OCI-LY7 (cell line): ENCODE measurements at regions not wholly inside any gene's neighbourhood (a gene's known extent, or its start where the extent isn't known, plus 50 kb on each side); places are given as distances from the start of the nearest gene placed in this dataset.

ENCODE experiments used
- BruUV-seq: library from RNA; stranded (reverse); fragments of 400-500 nt; replicated peaks from 2 replicates; lab custom pipeline; 2021; lab: Mats Ljungman, UMichigan
- CTCF ChIA-PET: fragments of 300-600 bp; sonication (Branson Sonifier 250); formaldehyde crosslinking; loops from one replicate; lab custom pipeline; 2022; ENCODE audit warnings: antibody characterized with exemption; ENCODE audit not compliant: unreplicated experiment; lab: Charles Lee
- POLR2A ChIA-PET: fragments of 300-600 bp; sonication (Branson Sonifier 250); formaldehyde crosslinking; loops from one replicate; lab custom pipeline; 2022; ENCODE audit warnings: antibody characterized with exemption; lab: Charles Lee
- DNase-seq: peaks from one replicate; pipeline ENCODE4 v3.0.0-alpha.2; 2015; ENCODE audit warnings: low spot score
- H2AFZ ChIP-seq: fragments of 200-600 bp; sonication (generic), shearing (Covaris generic); 2 replicates; pipeline ENCODE4 v1.6.1; 2014; ENCODE audit warnings: mild to moderate bottlenecking, antibody characterized with exemption, low read length, moderate library complexity
- H3K27ac ChIP-seq: fragments of 200-600 bp; sonication (generic); 2 replicates; pipeline ENCODE4 v1.5.1; 2014; ENCODE audit warnings: mixed run types, low read depth, mild to moderate bottlenecking, moderate library complexity, low read length, inconsistent platforms; ENCODE audit not compliant: poor library complexity, severe bottlenecking
- H3K36me3 ChIP-seq: fragments of 200-600 bp; sonication (generic); 2 replicates; pipeline ENCODE4 v1.6.1; 2014; ENCODE audit warnings: mild to moderate bottlenecking, antibody characterized with exemption, low read length, moderate library complexity, mixed read lengths; ENCODE audit not compliant: insufficient read depth
- H3K4me1 ChIP-seq: fragments of 200-600 bp; sonication (generic); 2 replicates; pipeline ENCODE4 v1.5.1; 2014; ENCODE audit warnings: mild to moderate bottlenecking, low read length; ENCODE audit not compliant: insufficient read depth, poor library complexity, severe bottlenecking
- H3K4me2 ChIP-seq: fragments of 200-600 bp; sonication (generic); 2 replicates; pipeline ENCODE4 v1.6.1; 2014; ENCODE audit warnings: mild to moderate bottlenecking, low read length
- H3K4me3 ChIP-seq: fragments of 200-600 bp; sonication (generic); 2 replicates; pipeline ENCODE4 v1.5.1; 2014; ENCODE audit warnings: mild to moderate bottlenecking, low read depth, low read length; ENCODE audit not compliant: poor library complexity, severe bottlenecking
- H3K79me2 ChIP-seq: fragments of 200-600 bp; sonication (generic); 2 replicates; pipeline ENCODE4 v1.6.1; 2016; ENCODE audit warnings: low read depth, mild to moderate bottlenecking, low read length, moderate library complexity, mixed read lengths; ENCODE audit not compliant: insufficient read depth
- H3K9me2 ChIP-seq: fragments of 200-600 bp; sonication (generic); 2 replicates; pipeline ENCODE4 v1.6.1; 2016; ENCODE audit warnings: mild to moderate bottlenecking, low read length, mixed read lengths; ENCODE audit not compliant: insufficient read depth
- H3K9me3 ChIP-seq: fragments of 200-600 bp; sonication (generic); 2 replicates; pipeline ENCODE4 v1.6.1; 2014; ENCODE audit warnings: mild to moderate bottlenecking, mixed run types, low read length, mixed read lengths
- H4K20me1 ChIP-seq: fragments of 200-600 bp; sonication (generic); 2 replicates; pipeline ENCODE4 v1.6.1; 2014; ENCODE audit warnings: mild to moderate bottlenecking, antibody characterized with exemption, low read length, moderate library complexity, mixed read lengths; ENCODE audit not compliant: insufficient read depth
- EZH2phosphoT487 ChIP-seq: fragments of 200-600 bp; sonication (generic); IDR thresholded peaks from 2 replicates; pipeline ENCODE4 v1.6.1; 2018; ENCODE audit warnings: low read depth, borderline replicate concordance, mild to moderate bottlenecking, mixed run types, antibody characterized with exemption, low read length, moderate library complexity, mixed read lengths
- intact Hi-C: fragments of 100-400 bp; cut with micrococcal nuclease; formaldehyde crosslinking; loops from one replicate; pipeline ENCODE4 v1.10.0; 2022; ENCODE audit not compliant: unreplicated experiment
- TF ChIP-seq, protein P1 (sequence below): fragments of 200-600 bp; sonication (generic); conservative IDR thresholded peaks from 2 replicates; pipeline ENCODE4 v1.5.1; 2014; ENCODE audit warnings: mild to moderate bottlenecking, antibody characterized with exemption, low read length, moderate library complexity, mixed read lengths

- DNase-seq = no peak
- no TSS peak for BruUV-seq
- ChIA-PET CTCF (no interaction called here), POLR2A (interaction anchor here (0.7 kb wide), 1 partner anchor 9 kb away, joined by 3 read pairs; no protein-coding TSS in a partner anchor)
- Histone ChIP-seq H3K36me3 (no peaks in the 10 kb centered on the region), H3K9me3 (no peaks in the 10 kb centered on the region), H3K9me2 (no peaks in the 10 kb centered on the region), H3K4me3 (no peak overlapping the region), H3K79me2 (no peaks in the 10 kb centered on the region), H3K4me1 (no peaks in the 10 kb centered on the region), H3K4me2 (no peak overlapping the region), H4K20me1 (no peaks in the 10 kb centered on the region), H3K27ac (no peak overlapping the region), H2AFZ (no peak overlapping the region)
- no peak for TF ChIP-seq EZH2phosphoT487
- TF ChIP-seq, protein P1, sequence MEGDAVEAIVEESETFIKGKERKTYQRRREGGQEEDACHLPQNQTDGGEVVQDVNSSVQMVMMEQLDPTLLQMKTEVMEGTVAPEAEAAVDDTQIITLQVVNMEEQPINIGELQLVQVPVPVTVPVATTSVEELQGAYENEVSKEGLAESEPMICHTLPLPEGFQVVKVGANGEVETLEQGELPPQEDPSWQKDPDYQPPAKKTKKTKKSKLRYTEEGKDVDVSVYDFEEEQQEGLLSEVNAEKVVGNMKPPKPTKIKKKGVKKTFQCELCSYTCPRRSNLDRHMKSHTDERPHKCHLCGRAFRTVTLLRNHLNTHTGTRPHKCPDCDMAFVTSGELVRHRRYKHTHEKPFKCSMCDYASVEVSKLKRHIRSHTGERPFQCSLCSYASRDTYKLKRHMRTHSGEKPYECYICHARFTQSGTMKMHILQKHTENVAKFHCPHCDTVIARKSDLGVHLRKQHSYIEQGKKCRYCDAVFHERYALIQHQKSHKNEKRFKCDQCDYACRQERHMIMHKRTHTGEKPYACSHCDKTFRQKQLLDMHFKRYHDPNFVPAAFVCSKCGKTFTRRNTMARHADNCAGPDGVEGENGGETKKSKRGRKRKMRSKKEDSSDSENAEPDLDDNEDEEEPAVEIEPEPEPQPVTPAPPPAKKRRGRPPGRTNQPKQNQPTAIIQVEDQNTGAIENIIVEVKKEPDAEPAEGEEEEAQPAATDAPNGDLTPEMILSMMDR = no peak
- intact Hi-C loops = no loop called here
These were observed 391.6 kb downstream of the PBX1 start for GRCh38 chr1:164950541-164950986.

DNA sequence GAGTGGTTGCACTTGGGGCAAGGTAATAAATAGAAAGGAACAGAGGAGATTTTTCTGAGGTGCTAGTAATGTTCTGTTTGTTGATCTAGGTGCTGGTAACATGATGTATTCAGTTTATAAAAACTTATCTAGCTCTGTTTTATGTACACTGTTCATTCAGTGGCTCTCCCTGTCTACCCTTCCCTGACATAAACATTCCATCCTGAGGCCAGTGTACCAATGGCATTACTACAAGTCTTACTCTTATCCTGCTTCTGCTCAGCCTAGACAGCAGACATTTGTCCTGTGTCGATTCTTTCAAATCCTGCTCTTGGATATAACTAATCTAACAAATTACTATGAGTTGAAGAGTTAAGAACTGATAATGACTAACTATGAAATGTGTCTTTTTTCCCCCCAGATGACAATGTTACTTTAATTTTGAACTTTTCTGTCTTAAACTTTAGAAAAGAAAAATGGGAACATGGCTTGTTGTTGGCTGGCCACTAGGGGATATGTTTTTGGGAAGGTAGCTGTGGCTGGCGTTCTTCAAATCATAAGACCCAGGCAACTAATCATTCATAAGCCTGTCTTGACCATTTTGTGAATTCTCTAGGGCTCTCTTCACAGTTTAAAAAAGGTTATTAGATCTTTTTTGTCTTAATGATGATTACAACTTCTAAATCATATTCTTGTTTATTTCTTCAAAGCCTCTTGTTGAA, 390.9 kb downstream of the PBX1 start:
- Histone ChIP-seq H3K4me2 (no peak overlapping the region), H3K79me2 (no peaks in the 10 kb centered on the region), H3K4me3 (no peak overlapping the region), H2AFZ (no peak overlapping the region), H4K20me1 (no peaks in the 10 kb centered on the region), H3K4me1 (no peaks in the 10 kb centered on the region), H3K9me3 (no peaks in the 10 kb centered on the region), H3K27ac (no peak overlapping the region), H3K36me3 (no peaks in the 10 kb centered on the region), H3K9me2 (no peaks in the 10 kb centered on the region)
- ChIA-PET POLR2A (interaction anchor here (0.7 kb wide), 1 partner anchor 8 kb away, joined by 3 read pairs; no protein-coding TSS in a partner anchor), CTCF (no interaction called here)
- intact Hi-C loops = no loop called here
- BruUV-seq = no TSS peak
- no peak for TF ChIP-seq EZH2phosphoT487
- TF ChIP-seq, protein P1 = no peak
- no peak for DNase-seq

- DNase-seq = no peak
- no peak overlapping the region for H3K4me3 ChIP-seq
- no peak overlapping the region for H3K27ac ChIP-seq
- intact Hi-C loops = no loop called here
- H3K36me3 ChIP-seq = no peaks in the 10 kb centered on the region
- no peaks in the 10 kb centered on the region for H3K4me1 ChIP-seq
- no peaks in the 10 kb centered on the region for H3K9me3 ChIP-seq
- POLR2A ChIA-PET = interaction anchor here (0.7 kb wide), 1 partner anchor 138 kb away, joined by 3 read pairs; no protein-coding TSS in a partner anchor
- H3K79me2 ChIP-seq = no peaks in the 10 kb centered on the region
- no peaks in the 10 kb centered on the region for H3K9me2 ChIP-seq
- H2AFZ ChIP-seq = no peak overlapping the region
- CTCF ChIA-PET = no interaction called here
- H3K4me2 ChIP-seq = no peak overlapping the region
- BruUV-seq = no TSS peak
- no peaks in the 10 kb centered on the region for H4K20me1 ChIP-seq
- no peak for TF ChIP-seq EZH2phosphoT487
- TF ChIP-seq, protein P1 = no peak
These were observed 389.1 kb downstream of the PBX1 start for GRCh38 chr1:164948101-164948500.
